ENCODE measurements at regions not wholly inside any gene's neighbourhood (a gene's known extent, or its start where the extent isn't known, plus 50 kb on each side); places are given as distances from the start of the nearest gene placed in this dataset.

- Mint-ChIP-seq H3K4me1 (ENCODE audit: low read depth, unreplicated experiment) (peaks cover 5% of the 10 kb centered on the region), H3K27me3 (ENCODE audit: unreplicated experiment) (peaks cover 4% of the 10 kb centered on the region), H3K9me3 (ENCODE audit: unreplicated experiment) (peaks cover 3% of the 10 kb centered on the region), H3K27ac (ENCODE audit: unreplicated experiment) (no peak overlapping the region), H3K36me3 (ENCODE audit: unreplicated experiment) (no peaks in the 10 kb centered on the region), H3K4me3 (ENCODE audit: unreplicated experiment) (no peak overlapping the region)
- DNase-seq = no peak
- TF ChIP-seq CTCF (IDR thresholded peaks at IDR 0.05; ENCODE audit: partially characterized antibody, unreplicated experiment) = no peak
These were observed 447.4 kb upstream of the PROK2 start for GRCh38 chr3:72232331-72232730.

GRCh38 chr3:72231439-72232196 lies 446.7 kb upstream of the PROK2 start:
- no peak for TF ChIP-seq CTCF (IDR thresholded peaks at IDR 0.05; ENCODE audit: partially characterized antibody, unreplicated experiment)
- Mint-ChIP-seq H3K27me3 (ENCODE audit: unreplicated experiment) (peaks cover 3% of the 10 kb centered on the region), H3K27ac (ENCODE audit: unreplicated experiment) (no peak overlapping the region), H3K4me3 (ENCODE audit: unreplicated experiment) (no peak overlapping the region), H3K36me3 (ENCODE audit: unreplicated experiment) (peaks cover 2% of the 10 kb centered on the region), H3K9me3 (ENCODE audit: unreplicated experiment) (peaks cover 3% of the 10 kb centered on the region), H3K4me1 (ENCODE audit: low read depth, unreplicated experiment) (peaks cover 5% of the 10 kb centered on the region)
- DNase-seq = no peak

- Mint-ChIP-seq H3K36me3 (ENCODE audit: unreplicated experiment) (peaks cover 8% of the 10 kb centered on the region), H3K4me3 (ENCODE audit: unreplicated experiment) (no peak overlapping the region), H3K9me3 (ENCODE audit: unreplicated experiment) (peaks cover 3% of the 10 kb centered on the region), H3K27ac (ENCODE audit: unreplicated experiment) (no peak overlapping the region), H3K27me3 (ENCODE audit: unreplicated experiment) (peaks cover 2% of the 10 kb centered on the region), H3K4me1 (ENCODE audit: low read depth, unreplicated experiment) (peaks cover 5% of the 10 kb centered on the region)
- TF ChIP-seq CTCF (IDR thresholded peaks at IDR 0.05; ENCODE audit: partially characterized antibody, unreplicated experiment) = no peak
- DNase-seq = no peak
These were observed 445.9 kb upstream of the PROK2 start for GRCh38 chr3:72230774-72231379.

GRCh38 chr3:72229952-72230351 lies 445.0 kb upstream of the PROK2 start:
- H3K9me3 Mint-ChIP-seq (ENCODE audit: unreplicated experiment) = peaks cover 5% of the 10 kb centered on the region
- H3K27ac Mint-ChIP-seq (ENCODE audit: unreplicated experiment) = no peak overlapping the region
- peaks cover 17% of the 10 kb centered on the region for H3K36me3 Mint-ChIP-seq (ENCODE audit: unreplicated experiment)
- TF ChIP-seq CTCF (IDR thresholded peaks at IDR 0.05; ENCODE audit: partially characterized antibody, unreplicated experiment) = no peak
- peaks cover 5% of the 10 kb centered on the region for H3K4me1 Mint-ChIP-seq (ENCODE audit: low read depth, unreplicated experiment)
- no peak overlapping the region for H3K4me3 Mint-ChIP-seq (ENCODE audit: unreplicated experiment)
- no peak for DNase-seq
- H3K27me3 Mint-ChIP-seq (ENCODE audit: unreplicated experiment) = peaks cover 2% of the 10 kb centered on the region

GRCh38 chr3:72227486-72228070 lies 442.6 kb upstream of the PROK2 start:
- Mint-ChIP-seq H3K9me3 (ENCODE audit: unreplicated experiment) (peaks cover 5% of the 10 kb centered on the region), H3K36me3 (ENCODE audit: unreplicated experiment) (peaks cover 29% of the 10 kb centered on the region), H3K4me3 (ENCODE audit: unreplicated experiment) (no peak overlapping the region), H3K4me1 (ENCODE audit: low read depth, unreplicated experiment) (peaks cover under 1% of the 10 kb centered on the region), H3K27ac (ENCODE audit: unreplicated experiment) (no peak overlapping the region), H3K27me3 (ENCODE audit: unreplicated experiment) (no peaks in the 10 kb centered on the region)
- no peak for DNase-seq
- no peak for TF ChIP-seq CTCF (IDR thresholded peaks at IDR 0.05; ENCODE audit: partially characterized antibody, unreplicated experiment)

All from glutamatergic neuron (in vitro differentiated cells).